ENCODE measurements at regions not wholly inside any gene's neighbourhood (a gene's known extent, or its start where the extent isn't known, plus 50 kb on each side); places are given as distances from the start of the nearest gene placed in this dataset.

- Histone ChIP-seq H3K36me3 (ENCODE audit: insufficient read depth in 1 of 2, low read depth in 1 of 2) (no peaks in the 10 kb centered on the region), H3K27ac (no peak overlapping the region), H3K4me3 (no peak overlapping the region), H3K27me3 (ENCODE audit: insufficient read depth in 3 of 3, low read length in 2 of 3) (no peaks in the 10 kb centered on the region), H3K4me1 (peaks cover 14% of the 10 kb centered on the region), H3K9me3 (no peaks in the 10 kb centered on the region)
- intact Hi-C loops (cut with DNase I): no loop called here
- no peak for TF ChIP-seq CTCF (IDR thresholded peaks at IDR 0.05)
- ATAC-seq (no peak), DNase-seq (no peak)
- 95 to 99% (median 97%) methylated on average over 3 of the region's 3 CpGs for WGBS, 3 donors
Observed at GRCh38 chr15:58235961-58236360, 97.8 kb downstream of the AQP9 start.

- H3K27me3 ChIP-seq (ENCODE audit: insufficient read depth in 3 of 3, low read length in 2 of 3): no peaks in the 10 kb centered on the region
- no peaks in the 10 kb centered on the region for H3K9me3 ChIP-seq
- WGBS, 3 donors: 41 to 60% (median 50%) methylated on average over 9 of the region's 9 CpGs
- H3K36me3 ChIP-seq (ENCODE audit: insufficient read depth in 1 of 2, low read depth in 1 of 2): no peaks in the 10 kb centered on the region
- DNase-seq (no peak), ATAC-seq (peak in 3 of 4 donors; percentile 58 to 75 (median 74))
- H3K4me1 ChIP-seq: peaks cover 9% of the 10 kb centered on the region
- intact Hi-C loops (cut with DNase I): loop anchor here in 1 of 2 donors (10.0 kb wide), 1 partner anchor 694 kb away; the partner anchor contains the start of gene SLTM
- TF ChIP-seq CTCF (IDR thresholded peaks at IDR 0.05): no peak
- peak overlapping the region; percentile 13 for H3K27ac ChIP-seq
- no peak overlapping the region for H3K4me3 ChIP-seq
Observed at GRCh38 chr15:58240191-58240932, 102.2 kb downstream of the AQP9 start.

GRCh38 chr15:58241872-58242271, 103.7 kb downstream of the AQP9 start:
- peaks cover 21% of the 10 kb centered on the region for H3K4me1 ChIP-seq
- no peak overlapping the region for H3K27ac ChIP-seq
- TF ChIP-seq CTCF (IDR thresholded peaks at IDR 0.05): peak; percentile 16
- H3K27me3 ChIP-seq (ENCODE audit: insufficient read depth in 3 of 3, low read length in 2 of 3): no peaks in the 10 kb centered on the region
- DNase-seq (no peak), ATAC-seq (peak; percentile 48 to 77 (median 58))
- no peaks in the 10 kb centered on the region for H3K36me3 ChIP-seq (ENCODE audit: insufficient read depth in 1 of 2, low read depth in 1 of 2)
- no peaks in the 10 kb centered on the region for H3K9me3 ChIP-seq
- intact Hi-C loops (cut with DNase I): loop anchor here in 1 of 2 donors (10.0 kb wide), 1 partner anchor 693 kb away; the partner anchor contains the start of gene SLTM
- no peak overlapping the region for H3K4me3 ChIP-seq
- WGBS, 3 donors: 38 to 43% (median 39%) methylated on average over 7 of the region's 7 CpGs

- 69 to 71% (median 69%) methylated on average over 7 of the region's 7 CpGs for WGBS, 3 donors
- ATAC-seq (no peak), DNase-seq (no peak)
- Histone ChIP-seq H3K36me3 (ENCODE audit: insufficient read depth in 1 of 2, low read depth in 1 of 2) (no peaks in the 10 kb centered on the region), H3K9me3 (no peaks in the 10 kb centered on the region), H3K4me3 (no peak overlapping the region), H3K27me3 (ENCODE audit: insufficient read depth in 3 of 3, low read length in 2 of 3) (no peaks in the 10 kb centered on the region), H3K4me1 (peaks cover 30% of the 10 kb centered on the region), H3K27ac (no peak overlapping the region)
- intact Hi-C loops (cut with DNase I): loop anchor here in 1 of 2 donors (10.0 kb wide), 1 partner anchor 692 kb away; the partner anchor contains the start of gene SLTM
- TF ChIP-seq CTCF (IDR thresholded peaks at IDR 0.05): no peak
Observed at GRCh38 chr15:58243070-58243469, 104.9 kb downstream of the AQP9 start.

Measured in psoas muscle (tissue), 7 donors.